GM12874 (cell line): ENCODE measurements at regions not wholly inside any gene's neighbourhood (a gene's known extent, or its start where the extent isn't known, plus 50 kb on each side); places are given as distances from the start of the nearest gene placed in this dataset.

Experiments used
- TF ChIP-seq, protein P1 (sequence below): IDR thresholded peaks from 2 replicates; pipeline ENCODE4 v1.5.1; 2011; ENCODE audit warnings: low read depth, mild to moderate bottlenecking, control low read depth, low read length, moderate library complexity; ENCODE audit not compliant: insufficient read depth

DNA sequence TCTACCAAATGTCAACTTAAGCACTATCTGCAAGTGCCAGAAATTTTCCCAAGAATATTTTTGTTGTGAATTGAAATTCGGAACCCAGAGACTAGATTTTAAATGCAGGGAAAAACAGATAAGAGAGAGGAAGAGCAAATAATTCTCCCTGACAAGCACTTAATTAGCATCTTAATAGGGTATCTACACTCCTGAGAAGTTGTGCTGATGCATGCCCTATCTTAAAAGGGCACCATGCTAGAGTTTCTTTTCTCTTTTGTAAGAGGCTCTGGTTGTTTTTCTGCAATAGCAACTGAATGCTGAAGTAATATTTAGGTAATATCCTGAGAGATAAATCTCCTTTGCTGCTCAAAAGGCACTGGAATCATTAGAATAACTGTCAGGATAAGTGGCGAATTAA, 139.9 kb upstream of the UGT8 start:
- TF ChIP-seq, protein P1, sequence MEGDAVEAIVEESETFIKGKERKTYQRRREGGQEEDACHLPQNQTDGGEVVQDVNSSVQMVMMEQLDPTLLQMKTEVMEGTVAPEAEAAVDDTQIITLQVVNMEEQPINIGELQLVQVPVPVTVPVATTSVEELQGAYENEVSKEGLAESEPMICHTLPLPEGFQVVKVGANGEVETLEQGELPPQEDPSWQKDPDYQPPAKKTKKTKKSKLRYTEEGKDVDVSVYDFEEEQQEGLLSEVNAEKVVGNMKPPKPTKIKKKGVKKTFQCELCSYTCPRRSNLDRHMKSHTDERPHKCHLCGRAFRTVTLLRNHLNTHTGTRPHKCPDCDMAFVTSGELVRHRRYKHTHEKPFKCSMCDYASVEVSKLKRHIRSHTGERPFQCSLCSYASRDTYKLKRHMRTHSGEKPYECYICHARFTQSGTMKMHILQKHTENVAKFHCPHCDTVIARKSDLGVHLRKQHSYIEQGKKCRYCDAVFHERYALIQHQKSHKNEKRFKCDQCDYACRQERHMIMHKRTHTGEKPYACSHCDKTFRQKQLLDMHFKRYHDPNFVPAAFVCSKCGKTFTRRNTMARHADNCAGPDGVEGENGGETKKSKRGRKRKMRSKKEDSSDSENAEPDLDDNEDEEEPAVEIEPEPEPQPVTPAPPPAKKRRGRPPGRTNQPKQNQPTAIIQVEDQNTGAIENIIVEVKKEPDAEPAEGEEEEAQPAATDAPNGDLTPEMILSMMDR, result no peak

DNA sequence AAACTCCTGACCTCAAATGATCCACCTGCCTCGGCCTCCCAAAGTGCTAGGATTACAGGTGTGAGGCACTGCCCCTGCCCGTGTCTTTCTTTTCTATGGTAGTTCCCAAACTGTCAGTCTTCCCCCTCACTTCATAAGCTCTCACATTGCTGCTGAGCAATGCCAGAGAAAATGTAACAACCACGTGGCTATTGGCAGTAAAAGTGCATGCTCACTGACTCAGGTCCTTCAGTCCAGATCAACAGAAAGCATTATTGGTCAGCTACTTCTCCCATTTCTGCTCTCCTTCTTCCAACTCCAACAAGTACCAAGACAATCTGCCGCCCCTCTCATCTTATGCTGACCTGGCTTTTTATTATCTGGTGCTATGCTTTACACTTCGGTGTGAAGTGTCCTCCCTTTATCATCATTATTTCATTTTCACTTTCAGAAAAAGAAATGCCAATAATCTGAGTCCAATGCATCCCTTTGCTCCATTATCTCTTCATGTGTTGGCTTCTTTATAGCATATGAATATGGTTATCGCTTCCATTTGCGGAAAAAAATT, 133.8 kb upstream of the UGT8 start:
- TF ChIP-seq, protein P1, result no peak

DNA sequence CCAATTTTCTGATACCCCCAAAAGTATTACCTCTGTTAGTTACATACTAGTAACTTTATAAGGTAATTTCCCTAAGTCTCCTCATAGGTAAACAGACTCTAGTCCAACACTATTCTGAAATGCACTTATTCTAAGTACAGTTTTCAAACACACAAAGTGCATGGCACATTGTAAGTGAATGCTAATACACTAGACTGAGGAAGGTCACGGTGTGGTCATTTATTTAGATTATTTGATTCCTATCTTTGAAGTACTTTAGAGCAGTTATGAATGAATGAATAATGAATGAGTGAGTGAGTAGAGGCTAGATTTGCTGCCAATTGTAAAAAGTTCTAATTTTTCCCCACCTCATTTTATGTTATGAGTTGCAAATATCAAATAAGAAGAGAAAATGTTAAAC, 132.8 kb upstream of the UGT8 start:
- TF ChIP-seq, protein P1, result no peak

DNA sequence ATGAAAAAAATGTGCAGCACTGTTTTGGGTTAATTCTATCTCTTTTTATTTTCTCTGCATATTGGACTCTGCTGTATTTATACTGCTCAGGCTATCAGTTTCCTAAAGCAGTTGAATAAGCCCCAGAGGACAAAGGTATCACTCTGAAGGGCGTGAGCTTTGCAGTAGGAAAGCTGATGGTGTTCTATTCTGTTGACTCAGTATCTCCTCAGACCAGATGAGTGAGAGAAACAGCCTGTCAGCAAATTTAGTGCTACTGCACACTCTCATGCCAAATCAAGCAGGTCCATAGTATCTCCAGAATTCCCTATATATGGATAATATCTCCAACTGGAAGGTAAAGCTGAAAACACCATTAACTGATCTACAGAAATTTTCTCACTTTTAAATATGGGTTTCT, 132.3 kb upstream of the UGT8 start:
- TF ChIP-seq, protein P1, result no peak

DNA sequence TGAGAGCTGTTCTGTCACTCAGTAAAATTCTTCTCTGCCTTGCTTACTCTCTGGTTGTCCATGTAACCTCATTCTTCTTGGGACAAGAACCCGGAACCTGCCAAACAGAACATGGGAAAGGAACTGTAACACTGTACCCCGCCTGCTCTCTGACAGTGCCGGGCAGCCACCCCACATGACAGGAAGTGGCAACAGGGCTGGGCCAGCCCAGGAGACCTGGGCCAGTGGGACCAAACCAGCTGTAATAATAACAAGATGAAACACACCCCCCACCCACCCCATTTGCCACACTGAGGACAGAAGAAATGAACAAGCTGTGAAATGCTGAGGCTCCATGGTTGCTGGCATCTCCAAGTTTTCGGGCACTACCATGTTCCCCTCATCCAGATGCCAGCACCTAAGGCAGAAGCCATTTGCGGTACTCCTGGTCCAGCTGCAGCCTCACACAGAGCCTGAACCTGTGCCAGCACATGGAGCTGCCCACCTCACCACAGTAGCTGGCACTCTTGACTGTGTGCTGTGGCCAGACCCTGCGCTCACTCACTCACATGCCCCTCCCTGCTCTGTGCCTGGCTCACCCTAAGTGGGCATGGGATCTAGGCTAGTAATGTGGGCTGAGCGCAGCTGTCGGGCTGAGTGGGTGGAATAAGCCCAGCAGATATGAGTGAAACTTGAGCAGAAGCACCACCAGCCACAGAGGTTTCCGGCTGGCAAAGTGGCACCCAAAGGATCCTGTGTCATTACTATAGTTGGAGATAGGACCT, 126.2 kb upstream of the UGT8 start:
- TF ChIP-seq, protein P1, result no peak

DNA sequence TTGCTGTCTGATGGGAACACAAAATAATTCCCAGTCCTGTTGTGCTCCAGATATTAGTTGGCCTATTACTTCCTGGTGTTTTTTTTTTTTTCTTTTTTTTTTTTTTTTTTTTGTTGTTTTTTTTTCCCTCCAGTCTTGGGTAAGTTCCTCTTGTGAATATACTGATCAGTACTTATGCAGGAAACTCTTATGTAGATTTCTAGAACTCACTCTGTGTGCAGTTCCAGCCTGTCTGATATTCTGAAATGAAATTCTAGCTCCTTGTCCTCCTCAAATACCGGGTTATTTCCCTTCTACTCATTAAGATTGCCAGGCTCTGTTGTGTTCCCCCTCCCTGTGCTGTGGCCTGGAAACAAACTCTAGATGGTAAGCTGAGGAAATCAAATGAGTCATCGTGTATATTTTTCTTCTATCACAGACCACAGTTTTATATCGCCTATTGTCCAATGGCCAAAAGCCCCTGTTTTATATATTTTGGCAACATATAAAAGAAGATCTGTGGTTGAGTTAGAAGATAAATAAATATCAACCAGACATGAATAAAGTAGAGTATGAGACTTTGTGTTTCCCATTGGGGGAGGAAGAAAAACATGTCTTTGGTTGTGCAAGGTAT, 124.3 kb upstream of the UGT8 start:
- TF ChIP-seq, protein P1, result no peak

DNA sequence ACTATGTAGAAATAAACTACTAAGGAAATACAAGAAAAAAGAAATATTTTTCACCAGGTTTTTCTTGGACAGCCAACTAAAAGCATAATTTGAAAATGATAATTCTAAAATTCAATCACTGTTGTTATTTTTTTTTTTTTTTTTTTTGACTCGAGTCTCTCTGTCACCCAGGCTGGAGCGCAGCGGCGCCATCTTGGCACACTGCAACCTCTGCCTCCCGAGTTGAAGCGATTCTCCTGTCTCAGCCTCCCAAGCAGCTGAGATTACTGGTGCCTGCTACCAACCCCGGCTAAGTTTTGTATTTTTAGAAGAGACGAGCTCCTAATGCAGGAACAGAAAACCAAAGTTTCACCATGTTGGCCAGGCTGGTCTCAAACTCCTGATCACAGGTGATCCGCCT, 122.3 kb upstream of the UGT8 start:
- TF ChIP-seq, protein P1, result no peak
